LoVo (cell line): ENCODE measurements at regions not wholly inside any gene's neighbourhood (a gene's known extent, or its start where the extent isn't known, plus 50 kb on each side); places are given as distances from the start of the nearest gene placed in this dataset.
A peak's percentile ranks its signal among the peaks of the same experiment; 100 is the strongest.

Experiments
- DNase-seq: peaks from one replicate; pipeline ENCODE4 v3.0.0-alpha.2; 2016; ENCODE audit warnings: low spot score

DNA sequence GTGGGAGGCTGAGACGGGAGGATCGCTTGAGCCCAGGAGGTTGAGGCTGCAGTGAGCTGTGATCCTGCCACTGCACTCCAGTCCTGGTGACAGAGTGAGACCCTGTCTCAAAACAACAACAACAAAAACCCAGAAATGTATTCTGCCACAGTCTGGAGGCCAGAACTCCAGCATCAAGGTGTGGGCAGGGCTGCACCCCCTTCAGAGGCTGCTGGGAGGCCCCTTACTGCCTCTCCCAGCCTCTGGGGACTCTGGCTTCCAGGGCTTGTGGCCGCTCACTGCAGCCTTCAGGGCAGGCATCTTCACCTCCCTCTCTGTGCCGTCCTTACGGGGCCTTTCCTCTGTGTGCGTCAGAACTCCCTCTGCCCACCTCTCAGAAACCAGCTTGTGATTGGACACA, 209.4 kb upstream of the GSE1 start:
- DNase-seq, result no peak

DNA sequence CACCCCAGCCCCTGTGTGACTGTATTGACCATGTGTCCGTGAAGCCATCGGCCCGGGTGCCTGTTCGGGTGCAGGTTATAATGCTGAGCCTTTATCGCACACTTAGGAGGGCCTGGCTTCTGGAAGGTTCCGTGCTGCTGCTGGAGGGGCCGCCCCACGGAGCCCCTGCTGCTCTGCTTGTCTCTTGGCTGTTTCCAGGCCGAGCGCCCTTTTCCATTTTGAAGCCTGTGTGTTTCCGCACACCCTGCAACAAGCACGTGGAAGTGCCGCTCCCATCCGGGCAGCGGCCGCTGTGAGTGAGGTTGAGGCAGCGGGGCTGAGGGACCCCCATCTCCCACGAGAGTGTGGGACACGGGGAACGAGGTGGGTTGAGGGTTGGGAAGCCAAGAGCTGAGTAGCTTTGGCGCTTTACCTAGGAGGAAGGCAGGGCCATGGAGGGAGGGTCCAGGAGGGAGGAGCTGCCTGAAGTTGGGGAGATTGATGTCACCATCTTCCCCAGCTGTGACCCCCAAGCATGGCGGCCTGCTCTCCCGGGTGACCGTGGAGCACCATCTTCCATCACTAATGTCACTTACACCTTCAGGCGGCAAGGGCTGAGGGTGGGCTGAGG, 200.1 kb upstream of the GSE1 start:
- DNase-seq, result no peak

DNA sequence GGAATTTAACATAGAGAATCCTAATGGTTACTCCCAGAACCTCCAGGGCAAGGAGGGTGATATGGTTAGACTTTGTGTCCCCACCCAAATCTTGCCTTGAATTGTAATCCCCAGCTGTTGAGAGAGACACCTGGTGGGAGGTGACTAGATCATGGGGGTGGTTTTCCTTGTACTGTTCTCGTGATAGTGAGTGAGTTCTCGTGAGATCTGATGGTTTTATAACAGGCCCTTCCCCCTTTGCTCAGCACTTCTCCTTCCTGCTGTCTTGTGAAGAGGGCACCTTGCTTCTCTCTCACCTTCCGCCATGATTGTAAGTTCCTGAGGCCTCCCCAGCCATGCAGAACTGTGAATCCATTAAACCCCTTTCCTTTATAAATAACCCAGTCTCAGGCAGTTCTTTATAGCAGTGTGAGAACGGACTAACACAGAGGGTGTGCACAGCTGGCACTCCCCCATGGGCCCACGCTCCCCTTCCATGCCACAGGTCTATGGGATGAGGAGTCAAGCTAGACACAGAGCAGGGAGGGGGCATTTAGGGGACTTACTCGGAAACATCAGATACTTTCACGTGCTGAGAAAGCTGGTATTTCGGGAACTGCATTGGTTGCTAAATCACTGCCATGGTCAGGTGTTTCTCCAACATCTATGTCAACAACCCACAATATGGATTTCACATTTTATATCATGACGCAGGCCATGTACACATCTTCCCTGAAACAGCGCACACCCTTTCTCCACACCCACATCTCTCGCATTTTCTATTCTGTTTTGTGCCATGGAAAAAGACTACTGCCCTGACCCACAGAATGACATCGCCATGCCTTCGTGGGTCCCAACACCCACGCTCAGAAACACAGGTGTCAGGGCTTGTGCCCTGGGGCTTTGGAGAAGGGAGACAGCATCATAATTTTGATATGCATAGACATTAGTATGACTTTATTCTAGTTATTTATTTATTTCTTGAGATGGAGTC, 199.1 kb upstream of the GSE1 start:
- no peak for DNase-seq

DNA sequence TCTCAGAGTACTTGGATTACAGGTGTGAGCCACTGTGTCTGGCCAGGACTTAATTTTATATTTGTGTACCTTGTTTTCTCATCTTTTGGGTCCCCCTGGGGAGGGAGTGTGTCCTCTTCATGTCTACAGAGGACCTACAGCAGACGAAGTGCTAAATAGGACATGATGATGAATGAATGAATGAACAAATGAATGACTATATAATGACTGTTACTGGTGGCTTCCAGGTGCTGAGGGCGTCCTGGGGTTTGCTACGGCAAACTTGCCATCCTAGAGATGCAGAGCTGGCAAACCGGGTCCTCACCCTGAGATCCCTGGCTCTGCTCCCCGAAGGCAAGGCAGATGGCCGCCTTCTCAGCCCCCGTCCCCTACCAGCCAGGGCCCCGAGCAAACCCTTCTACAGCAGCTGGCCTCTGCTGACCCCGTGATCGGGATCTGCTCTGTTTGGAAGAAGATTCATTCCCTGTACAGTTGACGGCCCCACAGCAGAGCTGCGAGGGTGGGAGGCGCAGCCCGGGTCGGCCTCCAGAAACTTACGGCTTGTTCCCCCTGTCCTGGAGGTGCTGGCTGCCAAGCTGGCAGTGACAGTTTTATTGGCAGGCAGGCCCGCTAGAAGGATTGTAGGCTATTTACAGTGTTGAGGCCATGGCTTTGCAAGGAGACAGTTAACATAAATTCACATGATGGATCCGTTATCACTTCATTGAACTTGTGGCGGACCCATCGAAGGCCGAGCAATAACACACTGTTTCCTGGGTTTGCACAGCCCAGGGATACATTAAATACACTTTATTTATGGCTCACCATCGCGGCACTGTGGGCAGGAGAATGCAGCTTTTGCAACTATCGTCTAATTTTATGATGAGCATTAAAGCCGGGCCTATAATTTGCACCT, 197.7 kb upstream of the GSE1 start:
- DNase-seq, result no peak

DNA sequence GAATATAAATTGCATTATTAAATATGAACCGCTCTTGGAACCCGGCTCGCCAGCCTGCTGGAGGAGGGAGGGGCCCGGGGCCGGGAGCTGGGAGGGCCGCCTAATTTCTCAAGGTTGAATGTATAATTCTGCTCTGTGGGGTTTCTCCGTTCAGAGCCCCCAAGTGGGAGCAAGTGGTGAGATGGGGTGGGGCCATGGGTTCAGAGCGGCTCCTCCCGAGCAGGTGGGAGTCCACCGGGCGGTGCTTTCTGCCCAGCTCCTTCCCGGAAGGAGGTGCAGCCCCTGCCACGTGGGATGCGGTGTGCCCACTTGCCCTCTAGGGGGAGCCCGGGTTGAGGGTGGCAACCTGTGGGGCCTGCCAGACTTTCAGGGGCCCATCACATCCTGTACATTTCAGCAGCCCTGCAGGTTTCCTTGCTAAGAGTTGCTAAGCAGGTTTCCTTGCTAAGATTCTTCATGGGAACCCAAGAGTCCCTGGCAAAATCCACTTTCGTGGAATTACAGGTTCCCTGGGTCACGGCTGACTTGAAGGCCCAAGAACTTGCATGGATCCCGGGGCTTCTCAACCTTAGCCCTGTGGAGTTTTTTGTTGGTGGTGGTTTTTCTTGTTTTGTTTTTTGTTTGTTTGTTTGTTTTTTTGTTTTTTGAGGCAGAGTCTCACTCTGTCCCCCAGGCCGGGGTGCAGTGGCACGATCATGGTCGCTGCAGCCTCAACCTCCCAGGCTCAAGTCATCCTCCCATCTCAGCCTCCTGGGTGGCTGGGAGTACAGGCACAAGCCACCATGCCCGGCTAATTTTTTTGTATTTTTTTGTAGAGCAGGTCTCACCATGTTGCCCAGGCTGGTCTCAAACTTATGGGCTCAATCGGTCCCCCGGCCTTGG, 196.7 kb upstream of the GSE1 start:
- DNase-seq, result peak; percentile 31

DNA sequence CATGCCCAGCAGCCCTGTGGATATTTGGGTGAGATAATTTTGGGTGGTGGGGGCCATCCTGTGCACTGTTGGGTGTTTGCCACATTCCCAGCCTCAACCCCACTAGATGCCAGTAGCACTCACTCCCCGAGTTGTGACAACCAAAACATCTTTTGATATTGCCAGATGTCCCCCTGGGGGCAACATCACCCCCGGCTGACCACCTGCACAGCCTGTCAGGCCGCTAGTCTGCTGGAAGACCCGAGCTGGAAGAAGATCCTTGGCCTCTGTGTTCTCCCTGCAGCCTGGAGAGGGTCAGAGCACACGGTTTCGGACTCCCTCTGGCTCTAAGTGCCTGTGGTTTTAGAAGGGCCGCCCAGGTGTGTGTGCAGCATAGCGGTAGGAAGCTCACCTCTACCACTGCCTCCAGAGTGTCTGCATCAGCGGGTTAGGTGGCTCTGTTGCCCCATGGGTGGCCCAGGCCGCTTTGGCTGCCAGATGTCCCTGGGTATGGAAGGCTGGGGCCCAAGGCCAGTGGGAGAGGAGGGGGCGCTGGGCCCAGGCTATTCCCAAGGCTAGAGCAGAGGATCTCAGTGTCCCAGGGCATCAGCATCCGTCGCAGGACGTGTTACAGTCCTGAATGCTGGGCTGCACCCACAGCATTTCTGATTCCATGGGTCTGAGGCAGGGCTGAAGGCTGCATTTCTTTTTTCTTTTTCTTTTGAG, 195.8 kb upstream of the GSE1 start:
- DNase-seq, result no peak

DNA sequence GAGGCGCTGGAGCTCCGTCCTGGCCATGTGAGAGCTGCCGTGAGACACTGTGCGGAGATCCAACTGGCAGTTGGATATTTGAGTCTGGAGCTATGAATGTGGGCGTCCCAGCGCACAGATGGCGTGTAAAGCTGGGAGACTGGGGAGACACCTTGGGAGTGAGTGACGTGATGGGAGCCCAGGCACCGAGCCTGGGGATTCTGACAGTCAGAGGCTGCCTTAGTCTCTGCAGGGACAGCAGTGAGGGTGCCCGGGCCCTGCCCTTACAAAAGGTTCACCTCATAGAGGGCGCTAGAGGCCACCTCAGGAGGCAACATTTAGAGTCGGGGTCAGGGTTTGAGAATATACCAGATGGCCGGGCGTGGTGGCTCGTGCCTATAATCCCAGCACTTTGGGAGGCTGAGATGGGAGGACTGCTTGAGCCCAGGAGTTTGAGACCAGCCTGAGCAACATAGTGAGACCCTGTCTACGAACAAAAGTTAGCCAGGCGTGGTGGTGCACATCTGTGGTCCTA, 194.1 kb upstream of the GSE1 start:
- DNase-seq, result no peak

DNA sequence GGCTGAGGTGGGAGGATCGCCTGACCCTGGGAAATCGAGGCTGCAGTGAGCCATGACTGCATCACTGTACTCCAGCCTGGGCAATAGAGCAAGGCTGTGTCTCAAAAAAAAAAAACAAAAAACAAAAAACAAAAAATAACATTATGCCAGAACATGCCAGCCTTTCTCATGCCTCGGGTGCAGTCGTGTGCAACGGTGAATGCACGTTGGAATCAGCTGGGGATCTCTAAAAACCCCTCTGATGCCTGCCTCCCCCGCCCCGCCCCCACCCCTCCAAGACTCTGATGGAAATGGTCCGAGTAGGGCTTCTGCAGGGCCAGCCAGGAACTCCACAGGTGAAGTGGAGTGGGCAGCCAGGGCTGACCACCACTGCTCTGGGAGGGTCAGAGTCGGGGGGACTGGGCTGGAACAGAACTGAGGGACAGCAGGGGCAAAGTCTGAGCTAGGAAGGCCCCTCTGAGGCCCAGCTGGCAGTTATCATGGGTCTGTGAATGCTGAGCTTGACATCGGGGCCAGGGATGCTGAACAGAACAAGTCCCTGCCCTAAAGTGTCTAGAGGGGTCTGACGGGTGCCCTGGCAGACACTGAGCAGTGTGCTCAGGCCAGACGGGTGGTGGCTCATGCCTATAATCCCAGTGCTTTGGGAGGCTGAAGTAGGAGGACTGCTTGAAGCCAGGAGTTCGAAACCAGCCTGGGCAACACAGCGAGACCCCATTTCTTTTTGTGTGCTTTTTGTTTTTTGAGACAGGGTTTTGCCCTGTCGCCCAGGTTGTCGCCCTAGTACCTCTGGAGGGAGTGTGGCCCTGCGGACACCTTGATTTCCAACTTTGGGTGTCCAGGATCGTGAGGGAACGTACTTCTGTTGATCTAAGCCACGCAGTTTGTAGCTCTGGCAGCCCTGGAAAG, 193.4 kb upstream of the GSE1 start:
- DNase-seq, result no peak

DNA sequence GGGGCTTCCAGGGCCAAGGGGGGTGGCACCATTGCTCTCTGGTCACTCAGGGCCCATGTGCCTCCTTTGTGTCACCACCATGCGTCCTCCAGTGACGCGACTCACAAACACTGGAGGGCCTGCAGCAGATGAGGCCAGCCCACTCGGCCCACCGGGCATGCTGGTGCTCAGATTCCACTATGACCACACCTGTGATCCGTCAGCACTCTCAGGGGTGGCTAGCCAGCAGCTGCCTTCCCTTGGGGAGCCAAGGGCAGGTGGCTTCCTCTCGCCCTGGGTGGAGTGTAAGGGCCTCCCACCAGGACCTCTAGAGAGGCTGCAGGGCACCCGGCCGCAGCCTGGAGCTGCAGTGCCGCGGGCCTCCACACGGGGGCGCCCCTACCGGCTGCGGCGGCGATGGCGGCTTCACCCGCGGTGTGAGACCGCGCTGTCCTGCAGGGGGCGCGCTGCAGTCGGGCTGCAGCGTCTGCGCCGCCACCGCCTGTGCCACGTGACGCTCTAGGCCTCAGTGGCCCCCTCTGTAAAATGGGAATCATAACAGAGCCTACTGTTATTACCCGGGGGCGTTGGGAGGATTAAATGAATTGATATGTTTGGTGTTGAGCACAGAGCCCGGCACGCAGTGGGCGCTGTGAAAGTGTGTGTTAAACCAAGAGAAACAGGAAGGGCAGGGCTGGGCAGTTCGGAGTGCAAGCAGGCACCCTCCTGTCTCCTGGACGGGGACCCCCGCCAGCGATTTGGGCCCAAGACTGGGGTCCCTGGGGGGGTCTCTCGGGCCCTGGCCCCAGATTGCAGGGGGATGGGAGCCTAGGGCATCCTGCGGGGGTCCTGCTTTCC, 192.4 kb upstream of the GSE1 start:
- DNase-seq, result peak; percentile 29

DNA sequence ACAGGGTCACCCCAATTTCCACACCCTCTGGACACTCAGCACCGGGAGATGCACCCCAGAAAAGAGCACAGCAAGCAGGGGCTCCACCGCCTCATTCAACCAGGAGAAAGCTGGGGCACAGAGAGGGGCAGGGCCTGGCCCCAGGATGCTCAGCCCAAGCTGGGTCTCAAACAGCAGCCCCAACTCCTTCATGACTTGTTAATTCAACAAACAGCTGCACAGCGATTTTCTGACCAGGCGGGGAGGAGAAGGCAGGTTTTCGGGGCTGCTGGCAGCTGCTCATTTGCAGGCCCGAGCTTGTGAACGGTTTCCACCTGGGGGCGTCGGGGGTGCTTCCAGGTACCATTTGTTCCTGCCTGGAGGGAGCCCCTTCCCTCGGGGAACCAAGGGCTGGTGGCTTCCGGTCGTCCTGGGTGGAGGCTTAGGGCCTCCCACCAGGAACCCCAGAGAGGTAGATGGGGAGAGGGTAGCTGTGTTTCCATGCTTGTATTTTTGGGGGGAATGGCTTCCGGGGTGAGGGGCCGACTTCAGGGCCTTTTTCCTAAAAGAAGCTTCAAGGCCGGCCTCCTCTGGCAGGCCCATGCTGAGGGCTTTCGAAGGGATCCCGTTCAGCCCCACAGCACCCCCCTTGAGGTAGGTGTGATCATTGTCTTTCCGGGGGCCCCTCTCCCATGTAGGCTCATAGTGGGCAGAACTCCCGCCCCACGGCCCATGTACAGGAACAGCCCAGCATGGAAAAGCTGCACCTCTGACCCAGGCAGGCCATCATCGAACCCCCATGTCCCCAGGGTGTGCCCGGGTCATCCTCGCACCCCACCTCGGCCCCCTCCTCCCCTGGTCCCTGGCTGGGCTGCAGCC, 191.6 kb upstream of the GSE1 start:
- DNase-seq, result no peak

DNA sequence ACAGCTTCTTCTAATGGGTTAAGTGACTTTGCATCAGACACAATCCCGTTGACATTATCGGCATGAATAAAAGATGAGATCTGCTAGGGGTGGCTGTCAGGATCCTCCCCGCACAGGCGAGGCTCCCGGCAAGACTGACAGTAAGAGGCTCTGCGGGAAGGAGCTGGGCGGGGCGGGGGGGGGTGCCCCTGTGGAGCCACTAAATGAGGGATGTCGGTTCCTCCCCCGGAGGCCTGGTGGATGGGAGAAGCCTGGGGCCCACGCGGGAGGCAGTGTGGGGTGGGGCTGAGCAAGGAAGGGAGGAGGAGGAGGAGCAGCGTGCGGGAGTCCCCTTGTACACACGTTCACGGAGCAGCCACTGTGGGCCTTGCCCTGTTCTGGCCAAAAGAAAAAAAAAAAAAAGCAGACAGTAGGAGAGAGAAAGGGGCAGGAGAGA, 190.9 kb upstream of the GSE1 start:
- peak; percentile 12 for DNase-seq

DNA sequence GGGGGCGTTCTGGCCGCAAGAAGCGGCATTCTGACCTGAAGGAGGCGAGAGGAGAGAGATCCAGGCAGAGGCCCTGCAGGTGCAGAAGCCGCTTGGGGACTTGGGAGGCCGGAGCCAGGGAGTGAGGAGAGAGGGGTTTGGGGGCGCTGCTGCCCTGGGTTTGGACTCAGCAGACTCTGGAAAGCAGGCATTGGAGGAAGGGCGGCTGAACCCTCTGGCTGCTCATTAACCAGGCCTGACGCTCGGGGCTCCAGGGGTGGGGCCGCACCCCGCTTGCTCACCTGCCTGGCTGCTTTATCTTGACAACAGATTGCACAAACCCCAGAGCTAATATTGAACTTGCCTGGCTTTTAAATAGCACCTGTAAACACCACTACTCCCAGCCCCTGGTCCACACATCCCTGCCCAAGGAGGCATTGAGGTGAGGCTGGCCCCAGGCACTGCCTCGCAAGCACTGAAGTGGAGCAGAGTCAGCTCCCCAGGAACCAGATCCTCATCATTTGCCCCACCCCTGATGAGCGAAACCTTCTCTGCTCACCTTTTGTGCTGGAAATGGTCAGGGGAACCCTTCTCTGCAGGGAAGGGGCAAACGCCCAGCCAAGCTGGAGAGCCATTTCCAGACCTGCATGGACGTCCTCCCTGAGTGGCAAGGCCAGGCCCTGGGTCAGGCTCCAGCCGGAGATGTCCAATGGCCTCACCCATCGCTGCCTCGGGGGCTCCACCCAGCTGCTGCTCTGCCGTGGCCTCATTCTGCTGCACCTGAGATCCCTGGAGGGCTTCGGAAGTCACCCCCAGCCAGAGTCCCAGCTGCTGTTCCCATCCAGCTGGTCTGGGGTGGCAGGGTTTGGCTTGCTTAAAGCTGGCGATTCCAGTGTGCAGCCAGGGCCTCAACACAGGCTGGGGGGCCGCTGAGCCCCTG, 190.2 kb upstream of the GSE1 start:
- DNase-seq, result peak; percentile 82

DNA sequence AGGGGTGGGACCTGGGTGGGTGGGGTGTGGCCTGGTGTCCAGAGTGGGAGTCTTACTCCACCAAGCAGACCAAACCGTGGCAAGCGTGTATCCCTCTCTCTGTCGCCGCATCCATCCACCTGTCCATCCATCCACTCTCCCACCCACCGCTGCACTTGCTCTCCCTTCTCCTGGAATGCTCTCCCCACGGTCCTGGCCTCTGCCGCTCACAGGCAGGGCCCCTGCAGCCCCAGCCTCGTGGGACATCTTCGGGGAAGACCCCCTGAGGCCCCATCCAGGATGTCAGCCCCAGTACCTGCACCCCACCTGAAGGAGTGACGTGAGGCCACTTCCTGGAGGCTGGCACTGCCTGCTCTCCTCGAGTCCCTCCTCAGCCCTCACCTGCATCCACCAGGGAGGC, 189.5 kb upstream of the GSE1 start:
- no peak for DNase-seq

DNA sequence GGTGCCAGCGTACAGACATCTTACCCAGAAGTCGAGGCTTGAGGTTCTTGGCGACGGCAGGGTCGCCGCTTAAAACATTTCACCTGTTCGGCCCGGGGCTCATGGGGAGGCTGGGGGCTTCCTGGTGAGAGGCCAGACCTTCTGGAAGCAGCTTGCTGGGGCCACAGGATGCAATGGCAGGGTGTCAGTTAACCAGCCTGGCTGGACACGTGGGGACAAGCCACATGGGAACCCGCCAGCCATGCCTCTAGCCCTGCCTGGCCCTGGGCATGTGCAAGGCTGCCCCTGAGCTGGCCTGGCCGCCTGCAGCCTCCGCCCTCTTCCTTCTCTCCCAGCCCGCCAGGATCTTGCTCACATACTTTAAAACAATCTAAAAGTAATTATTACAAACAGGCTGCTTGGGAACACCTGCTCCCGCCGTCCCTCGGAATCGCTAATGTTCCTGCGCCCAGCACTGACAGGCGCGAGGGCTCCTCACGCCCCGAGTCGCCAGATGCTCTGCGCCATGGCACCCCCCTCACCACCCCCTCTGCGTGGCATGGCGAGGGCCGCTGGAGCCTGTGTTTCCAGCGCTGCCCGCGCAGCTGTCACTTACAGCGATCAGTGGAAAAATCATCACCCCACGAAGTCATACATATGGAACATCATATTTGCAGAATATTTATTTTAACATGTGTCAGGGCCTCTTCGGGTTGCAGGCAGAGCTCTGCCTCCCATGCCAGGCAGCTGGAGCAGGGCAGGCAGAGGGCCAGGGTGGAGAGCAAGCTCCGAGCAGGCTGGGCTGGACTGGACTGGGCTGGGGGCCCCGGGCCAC, 188.7 kb upstream of the GSE1 start:
- no peak for DNase-seq

DNA sequence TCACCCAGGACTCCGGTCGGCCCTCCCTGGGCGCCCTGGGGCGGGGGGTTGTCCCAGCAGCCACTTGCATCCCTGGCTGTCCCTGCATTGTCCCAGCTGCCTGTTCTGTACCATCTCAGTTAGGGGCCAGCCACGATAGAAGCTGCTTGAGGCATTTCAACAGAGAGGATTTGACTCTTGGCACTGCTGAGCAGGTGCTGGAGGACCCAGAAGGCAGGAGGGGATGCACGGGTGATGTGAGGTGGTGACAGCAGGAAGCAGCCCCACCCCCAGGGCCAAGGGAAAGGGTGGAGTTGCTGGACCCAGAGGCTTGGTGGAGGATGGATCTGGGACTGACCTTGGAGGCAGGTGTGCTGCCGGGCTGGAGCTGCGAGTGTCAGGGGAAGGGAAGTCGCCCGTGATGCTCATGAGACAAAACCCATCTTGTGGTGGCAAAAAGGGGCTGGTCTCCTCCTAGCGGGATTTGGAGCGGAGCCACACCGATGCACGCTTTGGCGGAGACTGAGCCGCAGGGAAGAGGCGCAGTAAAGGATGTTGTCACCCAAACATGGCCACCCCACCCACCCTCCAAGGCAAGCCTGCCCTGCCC, 188.0 kb upstream of the GSE1 start:
- no peak for DNase-seq
